WTC11 (cell line): ENCODE measurements at regions not wholly inside any gene's neighbourhood (a gene's known extent, or its start where the extent isn't known, plus 50 kb on each side); places are given as distances from the start of the nearest gene placed in this dataset.
A peak's percentile ranks its signal among the peaks of the same experiment; 100 is the strongest.

Experiments
- ATAC-seq: fragments of 200-7000 bp; cut with Tn5 transposase; 2 replicates; pipeline ENCODE4 v1.10.0; 2021; ENCODE audit warnings: mild to moderate bottlenecking, moderate library complexity
- CTCF ChIA-PET: fragments of 300-600 bp; sonication (Branson Sonifier 250); formaldehyde crosslinking; loops from one replicate; lab custom pipeline; 2021; ENCODE audit warnings: antibody characterized with exemption; lab: Charles Lee
- POLR2A ChIA-PET: fragments of 350-600 bp; sonication (Branson Sonifier 250); formaldehyde crosslinking; loops from one replicate; lab custom pipeline; 2021; ENCODE audit warnings: antibody characterized with exemption; lab: Charles Lee
- DNase-seq: peaks from one replicate; pipeline ENCODE4 v3.0.0; 2021; ENCODE audit warnings: low spot score
- H3K27ac Mint-ChIP-seq: 2 replicates; pipeline ENCODE4 v1.8.0; 2021; ENCODE audit warnings: mixed read lengths
- H3K27me3 Mint-ChIP-seq: 2 replicates; pipeline ENCODE4 v1.8.0; 2021; ENCODE audit warnings: low read depth, mild to moderate bottlenecking, moderate library complexity, mixed read lengths
- H3K36me3 Mint-ChIP-seq: 2 replicates; pipeline ENCODE4 v1.8.0; 2021; ENCODE audit warnings: mixed read lengths
- H3K4me1 Mint-ChIP-seq: 2 replicates; pipeline ENCODE4 v1.8.0; 2022; ENCODE audit warnings: mixed read lengths
- H3K4me3 Mint-ChIP-seq: 2 replicates; pipeline ENCODE4 v1.8.0; 2021; ENCODE audit warnings: mild to moderate bottlenecking, moderate library complexity, mixed read lengths
- H3K9me3 Mint-ChIP-seq: 2 replicates; pipeline ENCODE4 v1.8.0; 2021; ENCODE audit warnings: mixed read lengths
- FOXJ3 ChIP-seq: sonication (generic); formaldehyde crosslinking; IDR thresholded peaks from 2 replicates; pipeline ENCODE4 v1.9.0; 2021; ENCODE audit warnings: missing genetic modification reagents, mild to moderate bottlenecking, borderline replicate concordance
- FOXP1 ChIP-seq: sonication (generic); formaldehyde crosslinking; IDR thresholded peaks from 2 replicates; pipeline ENCODE4 v1.8.0; 2022; ENCODE audit warnings: missing genetic modification reagents, mild to moderate bottlenecking, moderate library complexity, borderline replicate concordance
- GABPB1 ChIP-seq: sonication (generic); formaldehyde crosslinking; IDR thresholded peaks from 2 replicates; pipeline ENCODE4 v1.8.1; 2023; ENCODE audit warnings: mild to moderate bottlenecking, missing genetic modification reagents
- KAT7 ChIP-seq: sonication (generic); formaldehyde crosslinking; IDR thresholded peaks from 2 replicates; pipeline ENCODE4 v1.8.1; 2023; ENCODE audit warnings: missing genetic modification reagents, mild to moderate bottlenecking, borderline replicate concordance
- NFATC4 ChIP-seq: fragments of 250-450 bp; sonication (Bioruptor Pico); IDR thresholded peaks from 2 replicates; pipeline ENCODE4 v1.9.0; 2021; ENCODE audit warnings: mild to moderate bottlenecking
- NFYB ChIP-seq: sonication (generic); formaldehyde crosslinking; conservative IDR thresholded peaks from 2 replicates; pipeline ENCODE4 v1.8.0; 2022; ENCODE audit warnings: low read depth, missing genetic modification reagents
- NR2C2 ChIP-seq: sonication (generic); formaldehyde crosslinking; IDR thresholded peaks from 2 replicates; pipeline ENCODE4 v1.8.0; 2022; ENCODE audit warnings: mild to moderate bottlenecking, missing genetic modification reagents
- RORB ChIP-seq: fragments of 250-450 bp; sonication (Bioruptor Pico); IDR thresholded peaks from 2 replicates; pipeline ENCODE4 v1.9.0; 2021; ENCODE audit warnings: mild to moderate bottlenecking
- ZNF121 ChIP-seq: sonication (generic); formaldehyde crosslinking; IDR thresholded peaks from 2 replicates; pipeline ENCODE4 v1.8.0; 2023; ENCODE audit warnings: missing genetic modification reagents
- ZNF232 ChIP-seq: sonication (generic); formaldehyde crosslinking; IDR thresholded peaks from 2 replicates; pipeline ENCODE4 v1.8.0; 2022; ENCODE audit warnings: mild to moderate bottlenecking, missing genetic modification reagents
- ZNF317 ChIP-seq: sonication (generic); formaldehyde crosslinking; IDR thresholded peaks from 2 replicates; pipeline ENCODE4 v1.8.1; 2023; ENCODE audit warnings: low read depth, mild to moderate bottlenecking, moderate library complexity, missing genetic modification reagents, borderline replicate concordance
- TF ChIP-seq, protein P1 (sequence below): sonication (generic); formaldehyde crosslinking; IDR thresholded peaks from 2 replicates; pipeline ENCODE4 v1.8.0; 2022; ENCODE audit warnings: mild to moderate bottlenecking, missing genetic modification reagents
- TF ChIP-seq, protein P2 (sequence below): sonication (generic); formaldehyde crosslinking; IDR thresholded peaks from 2 replicates; pipeline ENCODE4 v1.8.1; 2022; ENCODE audit warnings: missing genetic modification reagents, borderline replicate concordance
- TF ChIP-seq, protein P3 (sequence below): sonication (generic); formaldehyde crosslinking; IDR thresholded peaks from 2 replicates; pipeline ENCODE4 v1.8.0; 2022; ENCODE audit warnings: mild to moderate bottlenecking, missing genetic modification reagents
- TF ChIP-seq, protein P4 (sequence below): sonication (generic); formaldehyde crosslinking; IDR thresholded peaks from 2 replicates; pipeline ENCODE4 v1.8.1; 2022; ENCODE audit warnings: low read depth, missing genetic modification reagents, borderline replicate concordance
- TF ChIP-seq, protein P5 (sequence below): sonication (generic); formaldehyde crosslinking; IDR thresholded peaks from 2 replicates; pipeline ENCODE4 v1.8.0; 2023; ENCODE audit warnings: missing genetic modification reagents, mild to moderate bottlenecking, borderline replicate concordance
- TF ChIP-seq, protein P6 (sequence below): sonication (generic); formaldehyde crosslinking; IDR thresholded peaks from 2 replicates; pipeline ENCODE4 v1.8.1; 2023; ENCODE audit warnings: mild to moderate bottlenecking, missing genetic modification reagents, moderate library complexity

DNA sequence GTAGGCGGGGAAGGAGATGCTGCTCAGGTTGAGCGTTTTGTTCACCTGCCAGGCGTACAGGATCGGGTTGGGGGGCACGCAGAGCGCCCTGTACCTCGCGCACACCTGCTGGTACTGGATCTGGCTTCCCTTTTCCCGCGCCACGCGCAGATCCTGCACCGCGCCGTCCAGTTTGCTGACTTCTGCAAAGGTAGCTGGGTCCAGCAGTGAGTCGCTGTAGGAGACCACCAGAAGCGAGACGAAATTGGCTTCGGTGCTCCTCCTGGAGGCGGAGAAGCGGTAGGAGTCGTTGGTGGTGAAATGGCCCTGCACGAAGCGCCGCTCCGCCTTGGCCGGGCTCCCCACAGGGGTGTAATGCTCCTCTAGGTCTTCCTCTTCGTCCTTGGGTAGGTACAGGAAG lies 90.7 kb upstream of the RAB18 start:
- DNase-seq (peak; percentile 33), ATAC-seq (peak; percentile 80)
- peak overlapping the region; percentile 45 for H3K4me3 Mint-ChIP-seq
- peaks cover 14% of the 10 kb centered on the region for H3K9me3 Mint-ChIP-seq
- no peak overlapping the region for H3K27ac Mint-ChIP-seq
- no peak for TF ChIP-seq KAT7 (CRISPR knock-in tag)
- TF ChIP-seq FOXP1: no peak
- TF ChIP-seq, protein P1, sequence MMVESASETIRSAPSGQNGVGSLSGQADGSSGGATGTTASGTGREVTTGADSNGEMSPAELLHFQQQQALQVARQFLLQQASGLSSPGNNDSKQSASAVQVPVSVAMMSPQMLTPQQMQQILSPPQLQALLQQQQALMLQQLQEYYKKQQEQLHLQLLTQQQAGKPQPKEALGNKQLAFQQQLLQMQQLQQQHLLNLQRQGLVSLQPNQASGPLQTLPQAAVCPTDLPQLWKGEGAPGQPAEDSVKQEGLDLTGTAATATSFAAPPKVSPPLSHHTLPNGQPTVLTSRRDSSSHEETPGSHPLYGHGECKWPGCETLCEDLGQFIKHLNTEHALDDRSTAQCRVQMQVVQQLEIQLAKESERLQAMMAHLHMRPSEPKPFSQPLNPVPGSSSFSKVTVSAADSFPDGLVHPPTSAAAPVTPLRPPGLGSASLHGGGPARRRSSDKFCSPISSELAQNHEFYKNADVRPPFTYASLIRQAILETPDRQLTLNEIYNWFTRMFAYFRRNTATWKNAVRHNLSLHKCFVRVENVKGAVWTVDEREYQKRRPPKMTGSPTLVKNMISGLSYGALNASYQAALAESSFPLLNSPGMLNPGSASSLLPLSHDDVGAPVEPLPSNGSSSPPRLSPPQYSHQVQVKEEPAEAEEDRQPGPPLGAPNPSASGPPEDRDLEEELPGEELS (CRISPR knock-in tag): no peak
- TF ChIP-seq, protein P2, sequence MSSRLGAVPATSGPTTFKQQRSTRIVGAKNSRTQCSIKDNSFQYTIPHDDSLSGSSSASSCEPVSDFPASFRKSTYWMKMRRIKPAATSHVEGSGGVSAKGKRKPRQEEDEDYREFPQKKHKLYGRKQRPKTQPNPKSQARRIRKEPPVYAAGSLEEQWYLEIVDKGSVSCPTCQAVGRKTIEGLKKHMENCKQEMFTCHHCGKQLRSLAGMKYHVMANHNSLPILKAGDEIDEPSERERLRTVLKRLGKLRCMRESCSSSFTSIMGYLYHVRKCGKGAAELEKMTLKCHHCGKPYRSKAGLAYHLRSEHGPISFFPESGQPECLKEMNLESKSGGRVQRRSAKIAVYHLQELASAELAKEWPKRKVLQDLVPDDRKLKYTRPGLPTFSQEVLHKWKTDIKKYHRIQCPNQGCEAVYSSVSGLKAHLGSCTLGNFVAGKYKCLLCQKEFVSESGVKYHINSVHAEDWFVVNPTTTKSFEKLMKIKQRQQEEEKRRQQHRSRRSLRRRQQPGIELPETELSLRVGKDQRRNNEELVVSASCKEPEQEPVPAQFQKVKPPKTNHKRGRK (CRISPR knock-in tag): no peak
- TF ChIP-seq RORB (CRISPR knock-in tag): no peak
- no peak for TF ChIP-seq ZNF317 (CRISPR knock-in tag)
- TF ChIP-seq GABPB1 (CRISPR knock-in tag): no peak
- peaks cover 11% of the 10 kb centered on the region for H3K36me3 Mint-ChIP-seq
- no peaks in the 10 kb centered on the region for H3K4me1 Mint-ChIP-seq
- H3K27me3 Mint-ChIP-seq: peaks cover 18% of the 10 kb centered on the region
- ChIA-PET CTCF (interaction anchor here (0.7 to 1.2 kb wide), 2 partner anchors 38 to 43 kb away, joined by 3 read pairs; no protein-coding TSS in a partner anchor), POLR2A (no interaction called here)

DNA sequence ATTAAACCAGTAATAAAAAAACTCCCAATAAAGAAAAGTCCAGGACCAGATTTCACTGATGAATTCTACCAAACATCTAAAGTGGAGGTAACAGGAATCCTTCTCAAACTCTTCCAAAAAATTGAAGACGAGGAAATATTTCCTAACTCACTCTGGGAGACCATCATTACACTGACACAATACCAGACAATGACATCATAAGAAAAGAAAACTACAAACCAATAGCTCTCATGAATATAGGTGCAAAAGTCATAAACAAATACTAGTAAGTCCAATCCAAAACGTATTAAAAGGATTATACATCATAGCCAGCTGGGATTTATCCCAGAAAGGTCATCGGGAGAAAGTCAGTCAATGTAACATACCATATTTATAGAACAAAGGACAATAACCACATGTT lies 94.0 kb upstream of the RAB18 start:
- ChIA-PET CTCF (no interaction called here), POLR2A (no interaction called here)
- no peak overlapping the region for H3K27ac Mint-ChIP-seq
- H3K4me1 Mint-ChIP-seq: no peaks in the 10 kb centered on the region
- no peaks in the 10 kb centered on the region for H3K36me3 Mint-ChIP-seq
- TF ChIP-seq ZNF232 (CRISPR knock-in tag) (no peak), NFATC4 (CRISPR knock-in tag) (no peak)
- H3K9me3 Mint-ChIP-seq: no peaks in the 10 kb centered on the region
- DNase-seq: no peak
- no peak for ATAC-seq
- H3K27me3 Mint-ChIP-seq: peaks cover 18% of the 10 kb centered on the region
- no peak overlapping the region for H3K4me3 Mint-ChIP-seq

DNA sequence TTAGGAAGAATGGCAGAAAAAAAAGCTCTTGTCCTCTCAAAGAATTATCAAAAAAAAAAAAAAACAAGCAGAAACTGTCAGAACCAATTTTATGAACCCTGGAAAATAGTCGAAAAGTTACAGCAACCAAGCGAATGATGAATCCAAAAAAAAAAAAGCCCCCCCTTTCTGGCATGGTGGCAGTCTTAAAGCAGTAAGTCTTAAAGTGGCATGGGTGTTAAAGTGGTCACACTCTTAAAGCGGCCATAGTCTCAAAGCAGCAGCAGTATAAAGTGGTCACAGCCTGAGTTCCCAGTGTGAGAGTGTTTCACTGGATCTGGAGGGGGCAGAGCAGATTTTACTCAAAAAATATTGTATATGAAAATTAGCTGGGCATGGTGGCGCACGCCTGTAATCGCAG lies 96.8 kb upstream of the RAB18 start:
- H3K36me3 Mint-ChIP-seq: no peaks in the 10 kb centered on the region
- H3K9me3 Mint-ChIP-seq: no peaks in the 10 kb centered on the region
- POLR2A ChIA-PET: no interaction called here
- TF ChIP-seq, protein P3, sequence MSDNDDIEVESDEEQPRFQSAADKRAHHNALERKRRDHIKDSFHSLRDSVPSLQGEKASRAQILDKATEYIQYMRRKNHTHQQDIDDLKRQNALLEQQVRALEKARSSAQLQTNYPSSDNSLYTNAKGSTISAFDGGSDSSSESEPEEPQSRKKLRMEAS (CRISPR knock-in tag): no peak
- TF ChIP-seq, protein P4, sequence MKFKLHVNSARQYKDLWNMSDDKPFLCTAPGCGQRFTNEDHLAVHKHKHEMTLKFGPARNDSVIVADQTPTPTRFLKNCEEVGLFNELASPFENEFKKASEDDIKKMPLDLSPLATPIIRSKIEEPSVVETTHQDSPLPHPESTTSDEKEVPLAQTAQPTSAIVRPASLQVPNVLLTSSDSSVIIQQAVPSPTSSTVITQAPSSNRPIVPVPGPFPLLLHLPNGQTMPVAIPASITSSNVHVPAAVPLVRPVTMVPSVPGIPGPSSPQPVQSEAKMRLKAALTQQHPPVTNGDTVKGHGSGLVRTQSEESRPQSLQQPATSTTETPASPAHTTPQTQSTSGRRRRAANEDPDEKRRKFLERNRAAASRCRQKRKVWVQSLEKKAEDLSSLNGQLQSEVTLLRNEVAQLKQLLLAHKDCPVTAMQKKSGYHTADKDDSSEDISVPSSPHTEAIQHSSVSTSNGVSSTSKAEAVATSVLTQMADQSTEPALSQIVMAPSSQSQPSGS: no peak
- no peak for TF ChIP-seq KAT7 (CRISPR knock-in tag)
- TF ChIP-seq, all 79 proteins: peak for 0
- DNase-seq (no peak), ATAC-seq (no peak)
- H3K27me3 Mint-ChIP-seq: no peaks in the 10 kb centered on the region; the same call in 1 of the 2 replicates
- H3K4me3 Mint-ChIP-seq: no peak overlapping the region
- no peaks in the 10 kb centered on the region for H3K4me1 Mint-ChIP-seq
- no peak overlapping the region for H3K27ac Mint-ChIP-seq
- CTCF ChIA-PET: interaction anchor here (0.6 kb wide), 1 partner anchor 337 kb away, joined by 3 read pairs; no protein-coding TSS in a partner anchor

DNA sequence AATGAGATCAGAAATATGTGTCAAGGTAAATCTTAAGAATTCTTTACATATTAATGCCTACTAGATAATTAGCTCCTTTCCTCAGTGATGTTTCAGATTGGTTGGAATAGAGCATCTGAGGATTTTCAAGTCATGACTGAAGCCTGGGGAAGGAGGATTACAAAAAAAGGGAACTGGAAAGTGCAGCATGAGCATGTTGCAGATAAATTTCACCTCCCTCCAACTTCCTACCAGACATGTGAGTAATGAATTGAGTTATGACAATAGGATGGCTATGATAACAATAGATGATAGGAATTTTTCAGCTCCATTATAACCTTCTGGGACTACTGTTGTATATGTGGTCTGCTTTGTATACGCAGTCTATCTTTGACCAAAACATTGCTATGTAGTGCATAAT lies 104.2 kb upstream of the RAB18 start:
- H3K27me3 Mint-ChIP-seq: 0 out of 2 replicates have a peak, but pooled peaks cover 3% of the 10 kb centered on the region
- no peak overlapping the region for H3K4me3 Mint-ChIP-seq
- no peaks in the 10 kb centered on the region for H3K4me1 Mint-ChIP-seq
- no peaks in the 10 kb centered on the region for H3K9me3 Mint-ChIP-seq
- no peak for ATAC-seq
- DNase-seq: no peak
- H3K36me3 Mint-ChIP-seq: no peaks in the 10 kb centered on the region
- POLR2A ChIA-PET: no interaction called here
- H3K27ac Mint-ChIP-seq: no peak overlapping the region
- CTCF ChIA-PET: no interaction called here
- TF ChIP-seq NR2C2 (CRISPR knock-in tag): no peak
- TF ChIP-seq FOXJ3 (CRISPR knock-in tag): no peak
- TF ChIP-seq, protein P5, sequence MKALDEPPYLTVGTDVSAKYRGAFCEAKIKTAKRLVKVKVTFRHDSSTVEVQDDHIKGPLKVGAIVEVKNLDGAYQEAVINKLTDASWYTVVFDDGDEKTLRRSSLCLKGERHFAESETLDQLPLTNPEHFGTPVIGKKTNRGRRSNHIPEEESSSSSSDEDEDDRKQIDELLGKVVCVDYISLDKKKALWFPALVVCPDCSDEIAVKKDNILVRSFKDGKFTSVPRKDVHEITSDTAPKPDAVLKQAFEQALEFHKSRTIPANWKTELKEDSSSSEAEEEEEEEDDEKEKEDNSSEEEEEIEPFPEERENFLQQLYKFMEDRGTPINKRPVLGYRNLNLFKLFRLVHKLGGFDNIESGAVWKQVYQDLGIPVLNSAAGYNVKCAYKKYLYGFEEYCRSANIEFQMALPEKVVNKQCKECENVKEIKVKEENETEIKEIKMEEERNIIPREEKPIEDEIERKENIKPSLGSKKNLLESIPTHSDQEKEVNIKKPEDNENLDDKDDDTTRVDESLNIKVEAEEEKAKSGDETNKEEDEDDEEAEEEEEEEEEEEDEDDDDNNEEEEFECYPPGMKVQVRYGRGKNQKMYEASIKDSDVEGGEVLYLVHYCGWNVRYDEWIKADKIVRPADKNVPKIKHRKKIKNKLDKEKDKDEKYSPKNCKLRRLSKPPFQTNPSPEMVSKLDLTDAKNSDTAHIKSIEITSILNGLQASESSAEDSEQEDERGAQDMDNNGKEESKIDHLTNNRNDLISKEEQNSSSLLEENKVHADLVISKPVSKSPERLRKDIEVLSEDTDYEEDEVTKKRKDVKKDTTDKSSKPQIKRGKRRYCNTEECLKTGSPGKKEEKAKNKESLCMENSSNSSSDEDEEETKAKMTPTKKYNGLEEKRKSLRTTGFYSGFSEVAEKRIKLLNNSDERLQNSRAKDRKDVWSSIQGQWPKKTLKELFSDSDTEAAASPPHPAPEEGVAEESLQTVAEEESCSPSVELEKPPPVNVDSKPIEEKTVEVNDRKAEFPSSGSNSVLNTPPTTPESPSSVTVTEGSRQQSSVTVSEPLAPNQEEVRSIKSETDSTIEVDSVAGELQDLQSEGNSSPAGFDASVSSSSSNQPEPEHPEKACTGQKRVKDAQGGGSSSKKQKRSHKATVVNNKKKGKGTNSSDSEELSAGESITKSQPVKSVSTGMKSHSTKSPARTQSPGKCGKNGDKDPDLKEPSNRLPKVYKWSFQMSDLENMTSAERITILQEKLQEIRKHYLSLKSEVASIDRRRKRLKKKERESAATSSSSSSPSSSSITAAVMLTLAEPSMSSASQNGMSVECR: no peak
- no peak for TF ChIP-seq NFYB (CRISPR knock-in tag)
- TF ChIP-seq, protein P6, sequence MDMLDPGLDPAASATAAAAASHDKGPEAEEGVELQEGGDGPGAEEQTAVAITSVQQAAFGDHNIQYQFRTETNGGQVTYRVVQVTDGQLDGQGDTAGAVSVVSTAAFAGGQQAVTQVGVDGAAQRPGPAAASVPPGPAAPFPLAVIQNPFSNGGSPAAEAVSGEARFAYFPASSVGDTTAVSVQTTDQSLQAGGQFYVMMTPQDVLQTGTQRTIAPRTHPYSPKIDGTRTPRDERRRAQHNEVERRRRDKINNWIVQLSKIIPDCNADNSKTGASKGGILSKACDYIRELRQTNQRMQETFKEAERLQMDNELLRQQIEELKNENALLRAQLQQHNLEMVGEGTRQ (CRISPR knock-in tag): no peak
- TF ChIP-seq ZNF121 (CRISPR knock-in tag): no peak
